GM23338 (cell line): ENCODE measurements at regions not wholly inside any gene's neighbourhood (a gene's known extent, or its start where the extent isn't known, plus 50 kb on each side); places are given as distances from the start of the nearest gene placed in this dataset.
A peak's percentile ranks its signal among the peaks of the same experiment; 100 is the strongest.

Source experiments
- ATAC-seq: fragments of 200-7000 bp; cut with Tn5 transposase; 3 replicates; pipeline ENCODE4 v1.9.1; 2020
- DNase-seq: peaks from one replicate; pipeline ENCODE4 v3.0.0-alpha.2; 2015; ENCODE audit warnings: low spot score
- H2AFZ ChIP-seq: fragments of 200-600 bp; sonication (generic); 2 replicates; pipeline ENCODE4 v1.8.0; 2016; ENCODE audit warnings: antibody characterized with exemption, mild to moderate bottlenecking, moderate library complexity
- H3F3A ChIP-seq: fragments of 200-600 bp; sonication (generic); replicated peaks from 2 replicates; pipeline ENCODE4 v1.8.0; 2017; ENCODE audit warnings: antibody characterized with exemption, mixed run types, low read depth
- H3K27ac ChIP-seq: fragments of 200-600 bp; sonication (generic); 2 replicates; pipeline ENCODE4 v1.6.1; 2016; ENCODE audit warnings: low read depth
- H3K27me3 ChIP-seq: fragments of 200-600 bp; sonication (generic); 2 replicates; pipeline ENCODE4 v1.8.0; 2016; ENCODE audit warnings: mild to moderate bottlenecking, mixed run types, moderate library complexity; ENCODE audit not compliant: insufficient read depth
- H3K36me3 ChIP-seq: fragments of 200-600 bp; sonication (generic); 2 replicates; pipeline ENCODE4 v1.8.0; 2016; ENCODE audit warnings: mild to moderate bottlenecking; ENCODE audit not compliant: insufficient read depth
- H3K4me1 ChIP-seq: fragments of 200-600 bp; sonication (generic); 2 replicates; pipeline ENCODE4 v1.8.0; 2016; ENCODE audit warnings: mild to moderate bottlenecking, moderate library complexity; ENCODE audit not compliant: insufficient read depth
- H3K4me2 ChIP-seq: fragments of 200-600 bp; sonication (generic); 2 replicates; pipeline ENCODE4 v1.7.1; 2017; ENCODE audit warnings: mixed run types
- H3K4me3 ChIP-seq: fragments of 200-600 bp; sonication (generic); 2 replicates; pipeline ENCODE4 v1.6.1; 2016; ENCODE audit warnings: mixed run types
- H3K79me2 ChIP-seq: fragments of 200-600 bp; sonication (generic); replicated peaks from 2 replicates; pipeline ENCODE4 v1.8.0; 2017; ENCODE audit warnings: mild to moderate bottlenecking; ENCODE audit not compliant: insufficient read depth
- H3K9me2 ChIP-seq: fragments of 200-600 bp; sonication (generic); 2 replicates; pipeline ENCODE4 v1.8.0; 2017; ENCODE audit not compliant: insufficient read depth
- H4K20me1 ChIP-seq: fragments of 200-600 bp; sonication (generic); replicated peaks from 2 replicates; pipeline ENCODE4 v1.8.0; 2017; ENCODE audit warnings: mild to moderate bottlenecking; ENCODE audit not compliant: insufficient read depth
- H3K27ac Mint-ChIP-seq: 2 replicates; pipeline ENCODE4 v1.8.0; 2020; ENCODE audit warnings: inconsistent platforms, mild to moderate bottlenecking, moderate library complexity, mixed read lengths
- H3K27me3 Mint-ChIP-seq: 3 replicates; pipeline ENCODE4 v1.8.0; 2022; ENCODE audit warnings: low read depth, mild to moderate bottlenecking, moderate library complexity, mixed read lengths, inconsistent platforms; ENCODE audit not compliant: insufficient read depth, poor library complexity
- H3K36me3 Mint-ChIP-seq: 3 replicates; pipeline ENCODE4 v1.8.0; 2021; ENCODE audit warnings: low read depth, mild to moderate bottlenecking, inconsistent platforms, moderate library complexity, mixed read lengths
- H3K4me1 Mint-ChIP-seq: 3 replicates; pipeline ENCODE4 v1.8.0; 2020; ENCODE audit warnings: mild to moderate bottlenecking, inconsistent platforms, mixed read lengths
- H3K4me3 Mint-ChIP-seq: 3 replicates; pipeline ENCODE4 v1.8.0; 2021; ENCODE audit warnings: moderate library complexity, mild to moderate bottlenecking, inconsistent platforms, mixed read lengths
- H3K9me3 Mint-ChIP-seq: 3 replicates; pipeline ENCODE4 v1.8.0; 2020; ENCODE audit warnings: moderate library complexity, mild to moderate bottlenecking, inconsistent platforms, mixed read lengths
- CREB1 ChIP-seq: fragments of 250-450 bp; sonication (Bioruptor Pico); IDR thresholded peaks from 2 replicates; pipeline ENCODE4 v1.5.0; 2020; ENCODE audit warnings: low read depth, mild to moderate bottlenecking, moderate library complexity
- EZH2 ChIP-seq: fragments of 200-600 bp; sonication (generic); IDR thresholded peaks from one replicate; pipeline ENCODE4 v1.8.0; 2017; ENCODE audit warnings: antibody characterized with exemption, mild to moderate bottlenecking, low read depth; ENCODE audit not compliant: unreplicated experiment
- EZH2phosphoT487 ChIP-seq: fragments of 200-600 bp; sonication (generic); IDR thresholded peaks from one replicate; pipeline ENCODE4 v1.8.1; 2018; ENCODE audit warnings: antibody characterized with exemption; ENCODE audit not compliant: unreplicated experiment
- NANOG ChIP-seq: IDR thresholded peaks from 2 replicates; pipeline ENCODE4 v1.6.1; 2016; ENCODE audit warnings: antibody characterized with exemption, borderline replicate concordance
- POLR2AphosphoS5 ChIP-seq: IDR thresholded peaks from 2 replicates; pipeline ENCODE4 v1.6.1; 2016; ENCODE audit warnings: antibody characterized with exemption, low read depth
- ZNF331 ChIP-seq: fragments of 250-450 bp; sonication (Bioruptor Pico); IDR thresholded peaks from 2 replicates; pipeline ENCODE4 v1.5.0; 2020; ENCODE audit warnings: low read depth, mild to moderate bottlenecking, moderate library complexity
- TF ChIP-seq, protein P1 (sequence below): IDR thresholded peaks from one replicate; pipeline ENCODE4 v1.6.1; 2018; ENCODE audit warnings: antibody characterized with exemption; ENCODE audit not compliant: unreplicated experiment

GRCh38 chr5:125149110-125149509 lies 402.7 kb upstream of the ZNF608 start:
- no peak for DNase-seq
- Histone ChIP-seq H4K20me1 (no peaks in the 10 kb centered on the region), H3K27ac (no peak overlapping the region), H3K36me3 (no peaks in the 10 kb centered on the region), H3K27me3 (no peaks in the 10 kb centered on the region), H3K4me3 (no peak overlapping the region), H3K79me2 (no peaks in the 10 kb centered on the region), H3F3A (no peaks in the 10 kb centered on the region; the same call in 1 of the 2 replicates), H3K4me2 (no peak overlapping the region), H2AFZ (peak overlapping the region; percentile 30; the same call in 1 of the 2 replicates), H3K9me2 (no peaks in the 10 kb centered on the region), H3K4me1 (peaks cover 44% of the 10 kb centered on the region)
- H3K27me3 Mint-ChIP-seq = no peaks in the 10 kb centered on the region
- peaks cover 42% of the 10 kb centered on the region for H3K4me1 Mint-ChIP-seq
- no peak overlapping the region for H3K4me3 Mint-ChIP-seq
- TF ChIP-seq EZH2 (no peak), ZNF331 (no peak), CREB1 (CRISPR knock-in tag) (no peak), NANOG (no peak)
- TF ChIP-seq, protein P1, sequence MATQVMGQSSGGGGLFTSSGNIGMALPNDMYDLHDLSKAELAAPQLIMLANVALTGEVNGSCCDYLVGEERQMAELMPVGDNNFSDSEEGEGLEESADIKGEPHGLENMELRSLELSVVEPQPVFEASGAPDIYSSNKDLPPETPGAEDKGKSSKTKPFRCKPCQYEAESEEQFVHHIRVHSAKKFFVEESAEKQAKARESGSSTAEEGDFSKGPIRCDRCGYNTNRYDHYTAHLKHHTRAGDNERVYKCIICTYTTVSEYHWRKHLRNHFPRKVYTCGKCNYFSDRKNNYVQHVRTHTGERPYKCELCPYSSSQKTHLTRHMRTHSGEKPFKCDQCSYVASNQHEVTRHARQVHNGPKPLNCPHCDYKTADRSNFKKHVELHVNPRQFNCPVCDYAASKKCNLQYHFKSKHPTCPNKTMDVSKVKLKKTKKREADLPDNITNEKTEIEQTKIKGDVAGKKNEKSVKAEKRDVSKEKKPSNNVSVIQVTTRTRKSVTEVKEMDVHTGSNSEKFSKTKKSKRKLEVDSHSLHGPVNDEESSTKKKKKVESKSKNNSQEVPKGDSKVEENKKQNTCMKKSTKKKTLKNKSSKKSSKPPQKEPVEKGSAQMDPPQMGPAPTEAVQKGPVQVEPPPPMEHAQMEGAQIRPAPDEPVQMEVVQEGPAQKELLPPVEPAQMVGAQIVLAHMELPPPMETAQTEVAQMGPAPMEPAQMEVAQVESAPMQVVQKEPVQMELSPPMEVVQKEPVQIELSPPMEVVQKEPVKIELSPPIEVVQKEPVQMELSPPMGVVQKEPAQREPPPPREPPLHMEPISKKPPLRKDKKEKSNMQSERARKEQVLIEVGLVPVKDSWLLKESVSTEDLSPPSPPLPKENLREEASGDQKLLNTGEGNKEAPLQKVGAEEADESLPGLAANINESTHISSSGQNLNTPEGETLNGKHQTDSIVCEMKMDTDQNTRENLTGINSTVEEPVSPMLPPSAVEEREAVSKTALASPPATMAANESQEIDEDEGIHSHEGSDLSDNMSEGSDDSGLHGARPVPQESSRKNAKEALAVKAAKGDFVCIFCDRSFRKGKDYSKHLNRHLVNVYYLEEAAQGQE = no peak
- ATAC-seq = no peak
- no peaks in the 10 kb centered on the region for H3K9me3 Mint-ChIP-seq
- H3K27ac Mint-ChIP-seq = no peak overlapping the region
- H3K36me3 Mint-ChIP-seq = no peaks in the 10 kb centered on the region

GRCh38 chr5:125149527-125149926 lies 403.1 kb upstream of the ZNF608 start:
- TF ChIP-seq NANOG (no peak), POLR2AphosphoS5 (no peak), ZNF331 (no peak), EZH2phosphoT487 (no peak)
- H3K36me3 ChIP-seq = no peaks in the 10 kb centered on the region
- H3K4me1 ChIP-seq = peaks cover 44% of the 10 kb centered on the region
- no peak overlapping the region for H3K4me2 ChIP-seq
- Mint-ChIP-seq H3K27me3 (no peaks in the 10 kb centered on the region), H3K27ac (no peak overlapping the region), H3K36me3 (no peaks in the 10 kb centered on the region), H3K4me1 (peaks cover 42% of the 10 kb centered on the region), H3K9me3 (no peaks in the 10 kb centered on the region), H3K4me3 (no peak overlapping the region)
- no peaks in the 10 kb centered on the region for H3K9me2 ChIP-seq
- ATAC-seq (no peak), DNase-seq (no peak)
- no peaks in the 10 kb centered on the region for H3K79me2 ChIP-seq
- H3K27me3 ChIP-seq = no peaks in the 10 kb centered on the region
- no peaks in the 10 kb centered on the region for H4K20me1 ChIP-seq
- no peak overlapping the region for H3K4me3 ChIP-seq
- no peaks in the 10 kb centered on the region; the same call in 1 of the 2 replicates for H3F3A ChIP-seq
- H3K27ac ChIP-seq = no peak overlapping the region
- peak overlapping the region; percentile 30; the same call in 1 of the 2 replicates for H2AFZ ChIP-seq
